Liver (tissue), 8 donors: ENCODE measurements at regions not wholly inside any gene's neighbourhood (a gene's known extent, or its start where the extent isn't known, plus 50 kb on each side); places are given as distances from the start of the nearest gene placed in this dataset.

Experiments
- DNase-seq: peaks from one replicate; pipeline ENCODE4 v3.0.0-alpha.2; 2017; ENCODE audit warnings: low spot score
- H3K27ac ChIP-seq, 2 donors: one replicate each; pipeline ENCODE4 v1.7.0; 2013; ENCODE audit warnings: inconsistent platforms in 2 of 2, low read length in 2 of 2, control low read depth in 1 of 2, low read depth in 1 of 2, mild to moderate bottlenecking in 1 of 2
- H3K27me3 ChIP-seq, 4 donors: one replicate each; pipeline versions ENCODE4 v1.6.1 to v1.7.0; 2013; ENCODE audit warnings: low read length in 3 of 4, inconsistent platforms in 1 of 4, mild to moderate bottlenecking in 1 of 4, moderate library complexity in 1 of 4; ENCODE audit not compliant: control insufficient read depth in 4 of 4, insufficient read depth in 4 of 4
- H3K36me3 ChIP-seq, 4 donors: one replicate each; pipeline versions ENCODE4 v1.6.1 to v1.7.0; 2013; ENCODE audit warnings: low read length in 3 of 4, mild to moderate bottlenecking in 3 of 4, low read depth in 1 of 4, moderate library complexity in 1 of 4; ENCODE audit not compliant: control insufficient read depth in 4 of 4, insufficient read depth in 3 of 4
- H3K4me1 ChIP-seq, 4 donors: one replicate each; pipeline versions ENCODE4 v1.6.1 to v1.7.0; 2013; ENCODE audit warnings: low read length in 3 of 4, mild to moderate bottlenecking in 3 of 4, moderate library complexity in 1 of 4; ENCODE audit not compliant: control insufficient read depth in 4 of 4, insufficient read depth in 4 of 4
- H3K4me3 ChIP-seq, 3 donors: one replicate each; pipeline versions ENCODE4 v1.6.1 to v1.7.0; 2013; ENCODE audit warnings: low read length in 3 of 3, control low read depth in 1 of 3, low read depth in 1 of 3, mild to moderate bottlenecking in 1 of 3
- H3K9ac ChIP-seq, 2 donors: one replicate each; pipeline ENCODE4 v1.7.0; 2013; ENCODE audit warnings: low read length in 2 of 2, mild to moderate bottlenecking in 2 of 2, moderate library complexity in 2 of 2, control low read depth in 1 of 2, low read depth in 1 of 2
- H3K9me3 ChIP-seq, 4 donors: one replicate each; pipeline versions ENCODE4 v1.6.1 to v1.7.0; 2013; ENCODE audit warnings: low read length in 3 of 4; ENCODE audit not compliant: control insufficient read depth in 4 of 4
- ATF3 ChIP-seq: IDR thresholded peaks from 2 replicates; pipeline ENCODE4 v1.6.1; 2016; ENCODE audit warnings: antibody characterized with exemption
- CTCF ChIP-seq: fragments of 150-350 bp; IDR thresholded peaks from 2 replicates; pipeline ENCODE4 v1.5.1; 2017; ENCODE audit warnings: improper control_type of control experiment, low read depth, low read length; ENCODE audit not compliant: missing input control
- EGR1 ChIP-seq, 2 donors: IDR thresholded peaks; 2 replicates each; pipeline ENCODE4 v1.6.1; 2016 to 2018; ENCODE audit warnings: antibody characterized with exemption in 2 of 2, low read depth in 2 of 2
- FOXA1 ChIP-seq: IDR thresholded peaks from 2 replicates; pipeline ENCODE4 v1.6.1; 2016; ENCODE audit warnings: antibody characterized with exemption
- FOXA2 ChIP-seq: IDR thresholded peaks from 2 replicates; pipeline ENCODE4 v1.6.1; 2016; ENCODE audit warnings: antibody characterized with exemption
- GABPA ChIP-seq, 2 donors: IDR thresholded peaks in 1 of 2; conservative IDR thresholded peaks in 1 of 2; 2 replicates each; pipeline ENCODE4 v1.6.1; 2016; ENCODE audit warnings: antibody characterized with exemption in 2 of 2, mild to moderate bottlenecking in 1 of 2, moderate library complexity in 1 of 2
- HNF4A ChIP-seq, 2 donors: conservative IDR thresholded peaks; 2 replicates each; pipeline ENCODE4 v1.6.1; 2016; ENCODE audit warnings: antibody characterized with exemption in 2 of 2, mild to moderate bottlenecking in 2 of 2
- HNF4G ChIP-seq: IDR thresholded peaks from 2 replicates; pipeline ENCODE4 v1.6.1; 2016; ENCODE audit warnings: antibody characterized with exemption
- JUND ChIP-seq, 2 donors: IDR thresholded peaks; 2 replicates each; pipeline ENCODE4 v1.6.1; 2016; ENCODE audit warnings: antibody characterized with exemption in 2 of 2
- MAX ChIP-seq: IDR thresholded peaks from 2 replicates; pipeline ENCODE4 v1.6.1; 2016; ENCODE audit warnings: antibody characterized with exemption
- NR2F2 ChIP-seq: IDR thresholded peaks from 2 replicates; pipeline ENCODE4 v1.6.1; 2016; ENCODE audit warnings: antibody characterized with exemption
- RAD21 ChIP-seq, 2 donors: IDR thresholded peaks; 2 replicates each; pipeline ENCODE4 v1.6.1; 2016; ENCODE audit warnings: antibody characterized with exemption in 2 of 2, mild to moderate bottlenecking in 2 of 2
- REST ChIP-seq: IDR thresholded peaks from 2 replicates; pipeline ENCODE4 v1.6.1; 2016; ENCODE audit warnings: antibody characterized with exemption, mild to moderate bottlenecking
- RXRA ChIP-seq, 2 donors: IDR thresholded peaks; 2 replicates each; pipeline ENCODE4 v1.6.1; 2017 to 2018; ENCODE audit warnings: antibody characterized with exemption in 2 of 2, mild to moderate bottlenecking in 1 of 2
- SP1 ChIP-seq: IDR thresholded peaks from 2 replicates; pipeline ENCODE4 v1.6.1; 2018; ENCODE audit warnings: antibody characterized with exemption, mild to moderate bottlenecking
- TAF1 ChIP-seq: conservative IDR thresholded peaks from 2 replicates; pipeline ENCODE4 v1.6.1; 2016; ENCODE audit warnings: antibody characterized with exemption, mild to moderate bottlenecking
- YY1 ChIP-seq: IDR thresholded peaks from 2 replicates; pipeline ENCODE4 v1.6.1; 2016; ENCODE audit warnings: antibody characterized with exemption, mild to moderate bottlenecking
- ZBTB33 ChIP-seq: IDR thresholded peaks from 2 replicates; pipeline ENCODE4 v1.6.1; 2016; ENCODE audit warnings: antibody characterized with exemption
- WGBS: extraction: QIAGEN DNeasy Blood & Tissue Kit; methylation state at CpG from one replicate; pipeline ENCODE4 v1.1.7; 2013; 5-methylcytosine and 5-hydroxymethylcytosine counted together
- donor health status: healthy.
- donor health status: healthy.
- donor health status: healthy.
- donor health status: healthy.
- donor health status: healthy.

- TF ChIP-seq CTCF (no peak), RAD21 (IDR thresholded peaks at IDR 0.05) (no peak), EGR1 (IDR thresholded peaks at IDR 0.05; ENCODE audit: low read depth in 2 of 2) (no peak), NR2F2 (no peak), ATF3 (no peak), RXRA (IDR thresholded peaks at IDR 0.05) (no peak), JUND (IDR thresholded peaks at IDR 0.05) (no peak), TAF1 (no peak), FOXA1 (no peak), GABPA (IDR thresholded peaks at IDR 0.05 in 1 of 2, conservative IDR thresholded peaks at IDR 0.05 in 1 of 2) (no peak), REST (no peak), ZBTB33 (no peak), FOXA2 (no peak), HNF4A (conservative IDR thresholded peaks at IDR 0.05) (no peak), MAX (no peak), HNF4G (no peak), SP1 (no peak), YY1 (no peak)
- H3K27ac ChIP-seq = no peak overlapping the region
- 83% methylated on average over 4 of the region's 4 CpGs for WGBS
- no peaks in the 10 kb centered on the region for H3K4me1 ChIP-seq
- H3K36me3 ChIP-seq = peaks cover 0 to 1% (median 0%) of the 10 kb centered on the region in 4 donors
- no peak overlapping the region for H3K9ac ChIP-seq
- H3K27me3 ChIP-seq = no peaks in the 10 kb centered on the region
- no peak for DNase-seq
- no peaks in the 10 kb centered on the region for H3K9me3 ChIP-seq
- no peak overlapping the region for H3K4me3 ChIP-seq
Measured at GRCh38 chr9:99660191-99660636, 161.5 kb upstream of the NR4A3 start.

GRCh38 chr9:99663297-99663696 lies 158.4 kb upstream of the NR4A3 start:
- H3K4me1 ChIP-seq = peaks cover 0 to 4% (median 2%) of the 10 kb centered on the region in 4 donors
- H3K9me3 ChIP-seq = no peaks in the 10 kb centered on the region
- no peak overlapping the region for H3K27ac ChIP-seq
- H3K9ac ChIP-seq = no peak overlapping the region
- TF ChIP-seq JUND (IDR thresholded peaks at IDR 0.05) (no peak), REST (no peak), YY1 (no peak), GABPA (IDR thresholded peaks at IDR 0.05 in 1 of 2, conservative IDR thresholded peaks at IDR 0.05 in 1 of 2) (no peak), MAX (no peak), NR2F2 (no peak), TAF1 (no peak), ZBTB33 (no peak)
- WGBS = 96% methylated on average over 1 of the region's 1 CpG
- DNase-seq = no peak
- H3K36me3 ChIP-seq = peaks cover 0 to 1% (median 0%) of the 10 kb centered on the region in 4 donors
- no peak overlapping the region for H3K4me3 ChIP-seq
- no peaks in the 10 kb centered on the region for H3K27me3 ChIP-seq
